ENCODE measurements at regions not wholly inside any gene's neighbourhood (a gene's known extent, or its start where the extent isn't known, plus 50 kb on each side); places are given as distances from the start of the nearest gene placed in this dataset.

DNA sequence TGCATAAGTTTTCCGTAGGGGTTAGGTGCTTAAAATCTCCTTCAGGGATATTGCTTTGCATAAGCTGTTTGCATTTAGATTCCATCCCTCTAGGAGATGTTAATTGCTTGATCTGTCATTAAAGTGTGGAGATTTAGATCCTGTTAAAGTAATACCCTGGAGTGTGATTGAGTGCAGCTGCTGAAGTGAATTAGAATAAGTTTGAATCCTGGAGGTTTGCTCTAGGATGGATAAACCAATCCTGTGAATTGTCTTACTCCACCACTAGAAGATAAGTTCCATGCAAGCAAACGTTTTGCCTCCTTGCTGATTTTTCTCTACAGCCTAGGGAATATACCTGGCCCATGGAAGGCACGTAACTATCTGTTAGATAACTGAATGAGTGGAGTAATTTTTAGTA lies 1487.2 kb upstream of the PRR20A start:
- TF ChIP-seq, protein P1, sequence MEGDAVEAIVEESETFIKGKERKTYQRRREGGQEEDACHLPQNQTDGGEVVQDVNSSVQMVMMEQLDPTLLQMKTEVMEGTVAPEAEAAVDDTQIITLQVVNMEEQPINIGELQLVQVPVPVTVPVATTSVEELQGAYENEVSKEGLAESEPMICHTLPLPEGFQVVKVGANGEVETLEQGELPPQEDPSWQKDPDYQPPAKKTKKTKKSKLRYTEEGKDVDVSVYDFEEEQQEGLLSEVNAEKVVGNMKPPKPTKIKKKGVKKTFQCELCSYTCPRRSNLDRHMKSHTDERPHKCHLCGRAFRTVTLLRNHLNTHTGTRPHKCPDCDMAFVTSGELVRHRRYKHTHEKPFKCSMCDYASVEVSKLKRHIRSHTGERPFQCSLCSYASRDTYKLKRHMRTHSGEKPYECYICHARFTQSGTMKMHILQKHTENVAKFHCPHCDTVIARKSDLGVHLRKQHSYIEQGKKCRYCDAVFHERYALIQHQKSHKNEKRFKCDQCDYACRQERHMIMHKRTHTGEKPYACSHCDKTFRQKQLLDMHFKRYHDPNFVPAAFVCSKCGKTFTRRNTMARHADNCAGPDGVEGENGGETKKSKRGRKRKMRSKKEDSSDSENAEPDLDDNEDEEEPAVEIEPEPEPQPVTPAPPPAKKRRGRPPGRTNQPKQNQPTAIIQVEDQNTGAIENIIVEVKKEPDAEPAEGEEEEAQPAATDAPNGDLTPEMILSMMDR (IDR thresholded peaks at IDR 0.05), result no peak
- TF ChIP-seq EZH2 (IDR thresholded peaks at IDR 0.05; ENCODE audit: borderline replicate concordance, insufficient read depth, low read depth, low read length, poor library complexity, severe bottlenecking), result no peak

All from B cell (primary cell).